Fibroblast of villous mesenchyme (primary cell): ENCODE measurements at regions not wholly inside any gene's neighbourhood (a gene's known extent, or its start where the extent isn't known, plus 50 kb on each side); places are given as distances from the start of the nearest gene placed in this dataset.

Experiments
- DNase-seq: peaks from one replicate; pipeline ENCODE4 v3.0.0-alpha.2; 2010; ENCODE audit warnings: low read depth
- H3K4me3 ChIP-seq: 2 replicates; pipeline ENCODE4 v1.5.1; 2011; ENCODE audit warnings: low read depth, mild to moderate bottlenecking, low read length
- TF ChIP-seq, protein P1 (sequence below): IDR thresholded peaks from 2 replicates; pipeline ENCODE4 v1.5.1; 2012; ENCODE audit warnings: low read depth, mild to moderate bottlenecking, low read length; ENCODE audit not compliant: insufficient read depth

DNA sequence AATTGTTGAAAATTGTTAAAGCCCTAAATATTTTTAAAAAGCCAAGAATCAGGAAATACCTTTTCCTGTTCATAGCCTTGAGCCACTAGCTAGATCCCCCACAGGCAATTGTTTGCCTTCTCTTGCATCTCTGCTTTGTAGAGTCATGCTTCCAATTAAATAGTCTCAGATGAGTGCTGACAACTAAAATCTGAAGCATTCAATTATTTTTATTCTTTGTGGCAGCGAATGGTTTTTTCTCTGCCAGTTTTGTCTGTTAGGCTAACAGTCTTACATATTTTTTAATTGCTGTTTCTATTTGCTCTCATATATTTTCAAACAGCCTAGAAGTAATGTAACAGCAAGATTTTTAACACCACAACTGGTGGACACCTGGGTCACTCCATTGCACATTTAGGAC lies 277.1 kb upstream of the GBE1 start:
- H3K4me3 ChIP-seq: no peak overlapping the region
- DNase-seq: peak; percentile 14
- TF ChIP-seq, protein P1, sequence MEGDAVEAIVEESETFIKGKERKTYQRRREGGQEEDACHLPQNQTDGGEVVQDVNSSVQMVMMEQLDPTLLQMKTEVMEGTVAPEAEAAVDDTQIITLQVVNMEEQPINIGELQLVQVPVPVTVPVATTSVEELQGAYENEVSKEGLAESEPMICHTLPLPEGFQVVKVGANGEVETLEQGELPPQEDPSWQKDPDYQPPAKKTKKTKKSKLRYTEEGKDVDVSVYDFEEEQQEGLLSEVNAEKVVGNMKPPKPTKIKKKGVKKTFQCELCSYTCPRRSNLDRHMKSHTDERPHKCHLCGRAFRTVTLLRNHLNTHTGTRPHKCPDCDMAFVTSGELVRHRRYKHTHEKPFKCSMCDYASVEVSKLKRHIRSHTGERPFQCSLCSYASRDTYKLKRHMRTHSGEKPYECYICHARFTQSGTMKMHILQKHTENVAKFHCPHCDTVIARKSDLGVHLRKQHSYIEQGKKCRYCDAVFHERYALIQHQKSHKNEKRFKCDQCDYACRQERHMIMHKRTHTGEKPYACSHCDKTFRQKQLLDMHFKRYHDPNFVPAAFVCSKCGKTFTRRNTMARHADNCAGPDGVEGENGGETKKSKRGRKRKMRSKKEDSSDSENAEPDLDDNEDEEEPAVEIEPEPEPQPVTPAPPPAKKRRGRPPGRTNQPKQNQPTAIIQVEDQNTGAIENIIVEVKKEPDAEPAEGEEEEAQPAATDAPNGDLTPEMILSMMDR: no peak

GRCh38 chr3:82033186-82033585 lies 271.7 kb upstream of the GBE1 start:
- DNase-seq: no peak
- TF ChIP-seq, protein P1: no peak
- no peak overlapping the region for H3K4me3 ChIP-seq

DNA sequence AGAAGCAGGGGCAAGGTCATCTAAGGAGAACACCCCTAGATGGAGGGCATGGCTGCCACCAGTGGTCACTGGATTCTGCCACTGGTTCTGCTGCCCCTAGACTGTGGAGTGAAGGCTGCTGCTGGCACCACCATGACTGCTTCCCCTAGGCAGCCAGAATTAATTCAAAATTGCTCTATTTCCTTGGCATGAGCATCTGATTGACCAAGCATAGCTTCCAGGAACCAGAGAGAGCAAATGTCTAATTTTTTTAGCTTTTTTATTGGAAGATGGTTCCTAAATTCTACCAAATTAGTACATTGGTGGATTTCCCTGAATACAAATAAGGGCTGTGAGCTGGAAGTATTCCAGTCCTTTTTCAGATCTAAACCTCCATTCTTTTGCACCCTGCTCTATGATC lies 270.2 kb upstream of the GBE1 start:
- TF ChIP-seq, protein P1: no peak
- no peak for DNase-seq
- no peak overlapping the region for H3K4me3 ChIP-seq

GRCh38 chr3:82030916-82031315 lies 269.5 kb upstream of the GBE1 start:
- no peak for DNase-seq
- TF ChIP-seq, protein P1: no peak
- H3K4me3 ChIP-seq: no peak overlapping the region

GRCh38 chr3:82022836-82023235 lies 261.4 kb upstream of the GBE1 start:
- no peak for DNase-seq
- TF ChIP-seq, protein P1: no peak

DNA sequence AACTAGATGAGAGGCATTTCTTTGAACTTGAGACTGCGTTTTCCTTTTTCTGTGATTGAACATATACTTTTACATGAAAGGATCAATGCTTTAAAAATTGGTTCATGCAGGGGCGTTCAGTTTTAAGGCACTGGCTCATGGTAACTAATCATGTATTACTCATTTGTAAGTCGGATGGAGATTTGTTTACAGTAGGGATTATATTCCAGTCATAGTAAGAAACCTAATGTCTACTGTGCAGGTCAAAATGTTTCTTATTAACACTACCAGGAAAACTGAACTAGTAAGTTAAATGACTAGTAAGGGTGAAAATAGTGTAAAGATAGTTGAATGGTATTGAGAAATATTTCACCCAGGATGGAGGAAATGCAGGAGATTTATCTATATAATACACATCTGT lies 258.8 kb upstream of the GBE1 start:
- no peak for DNase-seq
- no peak overlapping the region for H3K4me3 ChIP-seq
- TF ChIP-seq, protein P1: no peak

More at GRCh38 chr3:82022836-82023235, 261.4 kb upstream of the GBE1 start:
- H3K4me3 ChIP-seq: no peak overlapping the region

GRCh38 chr3:82015241-82015640 lies 253.8 kb upstream of the GBE1 start:
- TF ChIP-seq, protein P1: no peak
- DNase-seq: no peak
- H3K4me3 ChIP-seq: no peak overlapping the region
